ENCODE measurements at regions not wholly inside any gene's neighbourhood (a gene's known extent, or its start where the extent isn't known, plus 50 kb on each side); places are given as distances from the start of the nearest gene placed in this dataset.

DNA sequence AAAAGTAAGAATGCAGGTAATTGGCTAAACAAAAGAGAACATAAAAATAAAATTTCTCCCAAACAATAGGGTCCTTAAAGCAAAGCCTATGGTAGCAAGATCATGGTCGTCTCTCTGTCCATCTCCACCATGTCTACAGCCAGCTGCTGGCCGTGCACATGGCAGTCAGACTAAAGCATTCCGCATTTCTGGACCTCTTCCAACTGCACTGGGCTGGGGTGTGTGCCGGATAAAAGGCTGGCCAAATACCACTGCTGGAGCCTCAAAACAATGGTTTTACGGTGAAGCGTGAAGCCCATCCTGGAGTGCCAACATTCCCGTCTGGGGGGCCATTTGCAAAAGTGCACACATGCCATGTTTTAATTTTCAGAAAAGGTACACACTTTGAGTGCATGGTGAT is 74.8 kb upstream of the PIEZO2 start:
- DNase-seq (no peak), ATAC-seq (no peak), FAIRE-seq (no peak)
- no peaks in the 10 kb centered on the region for H3K36me3 ChIP-seq
- H3K9me3 ChIP-seq: no peaks in the 10 kb centered on the region
- H3K27ac ChIP-seq: no peak overlapping the region
- intact Hi-C loops (cut with DNase I): no loop called here
- no peaks in the 10 kb centered on the region for H3K4me1 ChIP-seq
- H3K4me3 ChIP-seq: no peak overlapping the region
- no peaks in the 10 kb centered on the region for H3K27me3 ChIP-seq
- WGBS, 2 donors: 65 to 68% methylated on average over 7 of the region's 7 CpGs
- TF ChIP-seq, protein P1, sequence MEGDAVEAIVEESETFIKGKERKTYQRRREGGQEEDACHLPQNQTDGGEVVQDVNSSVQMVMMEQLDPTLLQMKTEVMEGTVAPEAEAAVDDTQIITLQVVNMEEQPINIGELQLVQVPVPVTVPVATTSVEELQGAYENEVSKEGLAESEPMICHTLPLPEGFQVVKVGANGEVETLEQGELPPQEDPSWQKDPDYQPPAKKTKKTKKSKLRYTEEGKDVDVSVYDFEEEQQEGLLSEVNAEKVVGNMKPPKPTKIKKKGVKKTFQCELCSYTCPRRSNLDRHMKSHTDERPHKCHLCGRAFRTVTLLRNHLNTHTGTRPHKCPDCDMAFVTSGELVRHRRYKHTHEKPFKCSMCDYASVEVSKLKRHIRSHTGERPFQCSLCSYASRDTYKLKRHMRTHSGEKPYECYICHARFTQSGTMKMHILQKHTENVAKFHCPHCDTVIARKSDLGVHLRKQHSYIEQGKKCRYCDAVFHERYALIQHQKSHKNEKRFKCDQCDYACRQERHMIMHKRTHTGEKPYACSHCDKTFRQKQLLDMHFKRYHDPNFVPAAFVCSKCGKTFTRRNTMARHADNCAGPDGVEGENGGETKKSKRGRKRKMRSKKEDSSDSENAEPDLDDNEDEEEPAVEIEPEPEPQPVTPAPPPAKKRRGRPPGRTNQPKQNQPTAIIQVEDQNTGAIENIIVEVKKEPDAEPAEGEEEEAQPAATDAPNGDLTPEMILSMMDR (IDR thresholded peaks at IDR 0.05): no peak

DNA sequence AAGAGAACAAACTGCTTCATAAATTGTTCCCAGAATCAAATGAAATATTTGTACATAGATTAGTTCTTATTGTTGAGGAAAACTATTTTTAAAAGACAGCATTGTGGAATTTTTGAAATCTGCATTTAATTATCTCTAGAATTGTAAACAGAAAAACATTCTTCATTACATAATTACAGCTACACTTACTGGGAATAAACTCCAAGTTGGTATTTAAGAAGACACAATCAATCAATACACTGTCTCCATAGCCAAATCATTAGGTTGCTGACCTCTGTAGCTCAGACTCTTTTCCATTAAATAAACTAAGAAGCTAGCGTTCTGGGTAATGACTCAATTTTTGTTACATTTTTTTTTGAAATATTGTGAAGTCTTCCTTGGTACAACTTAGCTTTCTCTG is 70.2 kb upstream of the PIEZO2 start:
- ATAC-seq (no peak), FAIRE-seq (no peak), DNase-seq (no peak)
- 51 to 54% methylated on average over 1 of the region's 1 CpG for WGBS, 2 donors
- no peaks in the 10 kb centered on the region for H3K4me1 ChIP-seq
- TF ChIP-seq, protein P1 (IDR thresholded peaks at IDR 0.05): no peak
- no peak overlapping the region for H3K27ac ChIP-seq
- H3K36me3 ChIP-seq: no peaks in the 10 kb centered on the region
- no peak overlapping the region for H3K4me3 ChIP-seq
- no peaks in the 10 kb centered on the region for H3K27me3 ChIP-seq
- H3K9me3 ChIP-seq: no peaks in the 10 kb centered on the region
- intact Hi-C loops (cut with DNase I): no loop called here

DNA sequence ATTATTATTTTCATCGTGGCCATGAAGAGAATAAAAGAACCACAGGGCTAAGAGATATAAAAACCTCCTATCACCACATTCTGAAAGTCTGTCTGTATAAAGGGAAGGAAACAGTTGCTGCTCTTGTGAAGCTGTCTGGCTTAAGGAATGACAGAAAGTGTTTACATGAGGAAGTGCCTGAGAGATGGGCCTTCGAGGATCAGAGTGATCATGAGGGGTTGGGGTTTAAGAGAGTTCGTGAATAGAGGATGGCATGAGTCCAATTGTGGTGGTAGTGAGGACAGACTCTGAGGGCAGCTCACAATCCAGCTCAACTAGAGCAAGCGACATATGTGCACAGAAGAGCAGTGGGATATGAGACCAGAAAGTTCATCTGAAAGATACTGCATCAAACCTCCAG is 65.8 kb upstream of the PIEZO2 start:
- no peaks in the 10 kb centered on the region for H3K27me3 ChIP-seq
- 38% methylated on average over 4 of the region's 4 CpGs for WGBS, 2 donors
- ATAC-seq (no peak), FAIRE-seq (no peak), DNase-seq (no peak)
- H3K27ac ChIP-seq: no peak overlapping the region
- no peaks in the 10 kb centered on the region for H3K9me3 ChIP-seq
- TF ChIP-seq, protein P1 (IDR thresholded peaks at IDR 0.05): no peak
- no peaks in the 10 kb centered on the region for H3K4me1 ChIP-seq
- intact Hi-C loops (cut with DNase I): no loop called here
- H3K36me3 ChIP-seq: no peaks in the 10 kb centered on the region
- no peak overlapping the region for H3K4me3 ChIP-seq

DNA sequence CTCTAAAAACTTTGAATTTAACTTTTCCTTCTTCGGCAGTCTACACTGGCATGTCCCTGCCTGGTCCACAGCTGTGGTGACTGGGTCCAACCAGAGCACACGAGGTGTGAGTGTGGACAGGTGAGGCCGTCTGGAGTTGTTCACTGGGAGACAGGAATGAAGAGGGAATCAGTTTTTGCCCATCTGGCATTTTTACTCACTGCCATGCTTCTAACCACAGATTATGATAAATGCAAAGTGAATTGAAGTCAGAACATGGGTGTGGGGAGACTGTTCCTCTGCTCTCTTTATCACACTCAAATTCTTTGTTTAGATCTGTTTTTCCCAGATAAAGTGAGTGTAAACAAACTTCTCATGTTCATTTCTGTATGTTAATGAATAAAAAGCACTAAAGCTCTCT is 54.7 kb upstream of the PIEZO2 start:
- Histone ChIP-seq H3K27me3 (no peaks in the 10 kb centered on the region), H3K27ac (no peak overlapping the region), H3K9me3 (no peaks in the 10 kb centered on the region), H3K4me1 (no peaks in the 10 kb centered on the region), H3K36me3 (no peaks in the 10 kb centered on the region), H3K4me3 (no peak overlapping the region)
- no peak for FAIRE-seq
- no peak for DNase-seq
- TF ChIP-seq, protein P1 (IDR thresholded peaks at IDR 0.05): no peak
- intact Hi-C loops (cut with DNase I): no loop called here
- ATAC-seq: no peak
- 35 to 50% methylated on average over 3 of the region's 3 CpGs for WGBS, 2 donors

DNA sequence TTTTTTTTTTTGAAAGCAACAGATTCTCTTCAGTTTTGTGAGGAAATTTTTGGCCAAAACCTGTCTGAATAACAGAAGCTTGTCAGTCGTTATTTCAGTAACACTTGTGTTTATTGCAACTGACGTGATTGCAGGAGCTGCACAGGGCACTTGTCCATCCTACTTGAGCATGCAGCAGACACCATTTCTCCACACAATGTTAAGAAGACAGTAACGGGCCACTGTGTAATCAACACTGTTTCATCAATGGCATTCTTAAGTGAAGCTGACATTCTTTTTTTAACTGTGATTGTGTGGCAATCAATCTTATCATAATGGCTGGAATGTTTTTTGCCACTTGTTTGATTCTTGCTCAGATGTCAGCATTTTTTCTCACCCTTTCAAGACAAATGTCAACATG is 50.1 kb upstream of the PIEZO2 start:
- DNase-seq (no peak), FAIRE-seq (no peak), ATAC-seq (no peak)
- Histone ChIP-seq H3K4me1 (no peaks in the 10 kb centered on the region), H3K27ac (no peak overlapping the region), H3K36me3 (no peaks in the 10 kb centered on the region), H3K27me3 (no peaks in the 10 kb centered on the region), H3K9me3 (no peaks in the 10 kb centered on the region), H3K4me3 (no peak overlapping the region)
- intact Hi-C loops (cut with DNase I): no loop called here
- TF ChIP-seq, protein P1 (IDR thresholded peaks at IDR 0.05): no peak
- WGBS, 2 donors: 30 to 31% methylated on average over 3 of the region's 3 CpGs

All from pancreas (tissue), 10 donors.